ENCODE measurements at regions not wholly inside any gene's neighbourhood (a gene's known extent, or its start where the extent isn't known, plus 50 kb on each side); places are given as distances from the start of the nearest gene placed in this dataset.
"Not testable (repeated sequence)": the region's sequence is repeated elsewhere in the genome, so short reads cannot be mapped to it uniquely, and the experiment has no call there.

DNA sequence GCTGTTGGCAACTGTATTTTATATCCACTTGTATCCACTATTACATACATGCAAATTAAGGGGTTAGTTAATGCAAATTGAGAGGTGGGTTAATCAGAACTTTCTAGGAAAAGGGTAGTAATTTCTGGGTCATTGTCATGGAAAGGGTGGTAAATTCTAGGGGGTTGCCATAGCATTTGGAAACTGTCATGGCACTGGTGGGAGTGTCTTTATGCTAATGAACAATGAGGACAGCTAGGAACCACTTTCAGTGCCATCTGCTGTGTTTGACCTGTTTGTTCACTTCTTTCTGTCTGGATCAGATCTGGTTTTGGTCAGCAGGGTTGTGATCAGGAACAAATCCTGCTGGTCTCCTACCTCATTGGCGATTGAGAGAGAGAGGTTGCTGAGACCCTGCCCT lies 283.3 kb upstream of the PRKCQ start:
- no peak for DNase-seq

GRCh38 chr10:6850452-6850851 lies 270.4 kb upstream of the PRKCQ start:
- no peak for DNase-seq

DNA sequence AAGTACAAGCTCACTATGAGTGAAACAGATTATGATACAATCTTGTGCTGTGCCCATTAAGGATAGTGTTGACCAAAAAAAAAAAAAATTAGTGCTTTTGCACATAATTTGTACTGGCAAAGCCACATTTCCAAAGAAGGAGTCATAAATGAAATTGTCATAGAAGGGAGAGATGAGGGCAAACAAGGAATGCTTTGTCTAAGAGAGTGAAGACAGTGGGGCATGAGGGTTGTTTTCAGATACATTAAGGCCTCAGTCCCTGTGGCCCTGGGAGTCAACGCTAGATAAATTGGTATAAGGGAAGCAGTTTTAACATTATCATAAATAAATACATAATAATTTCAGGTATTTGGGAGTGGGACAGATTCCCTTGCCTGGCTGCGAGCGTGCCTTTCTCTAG lies 267.5 kb upstream of the PRKCQ start:
- DNase-seq = no peak

DNA sequence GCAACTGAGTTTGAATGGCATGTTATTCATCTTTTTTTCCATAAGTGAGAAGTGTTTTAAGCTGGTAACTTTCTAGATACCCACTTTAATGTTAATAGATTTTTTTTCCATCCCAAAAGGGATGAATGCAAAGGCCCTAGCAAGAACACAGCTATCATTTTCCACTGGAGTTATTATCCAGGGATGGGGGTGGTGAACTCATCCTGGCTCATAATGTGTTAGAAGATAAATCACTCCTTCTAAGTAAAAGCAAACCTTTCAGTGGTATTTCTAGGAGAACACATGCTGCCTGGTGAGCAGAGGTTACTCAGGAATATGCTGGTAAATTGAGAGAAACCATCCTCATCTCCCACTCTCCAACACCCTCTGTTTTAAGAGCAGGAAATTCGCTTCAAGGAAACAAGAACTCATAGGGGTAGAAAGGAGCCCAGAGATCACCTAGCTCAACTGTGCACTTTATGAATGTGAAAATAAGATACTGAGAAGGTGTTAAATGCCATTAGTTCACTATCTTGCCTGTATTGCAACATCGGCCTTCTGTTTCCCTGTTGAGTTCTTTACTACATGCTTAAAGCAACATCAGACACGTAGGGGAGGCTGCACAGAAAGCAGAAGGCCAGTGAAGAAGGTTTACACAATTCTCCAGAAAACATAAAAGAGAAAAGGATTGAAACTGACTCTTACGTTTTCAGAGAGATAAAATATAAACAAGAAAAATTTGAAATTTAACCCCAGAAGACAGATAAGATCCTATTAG lies 264.0 kb upstream of the PRKCQ start:
- no peak for DNase-seq

GRCh38 chr10:6843481-6843881 lies 263.4 kb upstream of the PRKCQ start:
- DNase-seq = no peak

DNA sequence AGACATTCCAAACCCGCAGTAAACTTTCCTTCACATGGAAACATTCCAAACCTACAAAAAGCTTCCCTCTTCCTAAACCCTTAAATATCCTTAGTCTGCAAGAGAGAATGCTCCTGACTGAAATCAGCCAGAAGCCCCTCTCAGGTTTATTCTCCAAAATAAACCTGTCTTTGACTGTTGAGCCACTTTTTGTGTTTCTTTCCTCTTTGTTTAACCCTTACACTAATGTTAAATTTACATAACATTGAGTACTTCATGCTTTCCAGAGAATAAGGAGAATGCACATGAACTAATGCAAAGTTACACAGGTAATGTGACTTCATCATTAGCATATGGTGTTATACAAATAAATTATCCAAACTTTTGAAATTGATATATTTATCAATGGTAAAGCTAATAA lies 262.6 kb upstream of the PRKCQ start:
- no peak for DNase-seq

DNA sequence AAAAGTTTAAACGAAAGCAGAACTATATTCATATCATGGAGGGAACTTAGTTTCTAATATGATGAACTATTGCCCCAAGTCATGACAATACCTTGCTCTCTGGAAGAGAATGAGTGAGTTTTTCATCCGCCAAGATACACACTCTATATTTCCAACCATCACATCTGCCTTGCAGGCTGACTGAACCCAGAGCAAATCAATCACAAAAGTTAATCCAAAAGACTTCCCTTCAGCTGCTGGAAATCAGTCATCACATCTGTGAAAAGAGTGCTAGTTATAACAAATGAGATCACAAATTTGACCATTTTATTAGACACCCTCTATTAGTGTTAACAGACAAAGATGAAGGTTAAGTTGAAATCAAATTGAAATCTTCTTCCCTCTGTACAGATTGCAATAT lies 261.7 kb upstream of the PRKCQ start:
- no peak for DNase-seq

DNA sequence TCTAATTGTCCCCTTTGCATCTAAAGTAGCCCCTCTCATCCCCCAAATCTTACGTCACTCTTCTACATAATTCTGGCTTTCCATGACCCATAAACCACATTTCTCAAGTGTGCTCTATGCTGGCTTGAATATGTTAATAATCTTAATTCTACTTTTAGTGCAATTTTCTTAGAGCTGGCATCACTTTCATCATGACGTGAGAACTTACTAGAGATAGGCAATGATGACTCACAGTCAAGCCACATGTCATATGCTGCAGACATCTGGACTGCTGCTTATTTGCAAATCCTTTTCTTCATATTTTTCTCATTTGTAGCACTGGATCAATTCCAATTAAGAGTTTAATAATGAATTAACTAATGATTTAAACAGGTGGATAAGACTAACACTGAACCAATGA lies 260.7 kb upstream of the PRKCQ start:
- no peak for DNase-seq

- DNase-seq = no peak
Measured at GRCh38 chr10:6840201-6840691, 260.2 kb upstream of the PRKCQ start.

GRCh38 chr10:6838118-6838517 lies 258.0 kb upstream of the PRKCQ start:
- DNase-seq = no peak

DNA sequence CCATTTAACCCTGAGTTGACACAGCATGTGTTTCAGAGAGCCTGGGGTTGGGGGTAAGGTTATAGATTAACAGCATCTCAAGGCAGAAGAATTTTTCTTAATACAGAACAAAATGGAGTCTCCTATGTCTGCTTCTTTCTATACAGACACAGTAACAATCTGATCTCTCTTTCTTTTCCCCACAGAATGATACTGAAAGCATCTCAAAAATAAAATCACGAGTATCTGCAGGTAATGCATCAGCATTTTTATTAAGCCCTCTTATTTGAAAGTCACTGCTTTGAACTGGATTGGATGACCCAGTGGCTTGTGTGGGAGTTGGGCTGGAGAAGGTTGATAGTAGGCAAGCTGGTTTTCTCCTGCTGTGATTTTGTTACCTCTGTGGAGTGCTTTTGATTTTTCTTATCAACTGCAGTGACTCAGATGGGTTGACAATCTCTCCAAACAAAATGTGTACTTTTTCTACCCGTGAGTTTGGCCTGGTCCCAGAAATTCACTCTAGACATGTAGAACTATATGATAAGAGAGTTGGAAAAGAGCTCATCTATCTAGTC lies 253.5 kb upstream of the PRKCQ start:
- DNase-seq = no peak

- DNase-seq = not testable (repeated sequence)
Measured at GRCh38 chr10:6830981-6831380, 250.9 kb upstream of the PRKCQ start.

- not testable (repeated sequence) for DNase-seq
Measured at GRCh38 chr10:6824793-6825192, 244.7 kb upstream of the PRKCQ start.

DNA sequence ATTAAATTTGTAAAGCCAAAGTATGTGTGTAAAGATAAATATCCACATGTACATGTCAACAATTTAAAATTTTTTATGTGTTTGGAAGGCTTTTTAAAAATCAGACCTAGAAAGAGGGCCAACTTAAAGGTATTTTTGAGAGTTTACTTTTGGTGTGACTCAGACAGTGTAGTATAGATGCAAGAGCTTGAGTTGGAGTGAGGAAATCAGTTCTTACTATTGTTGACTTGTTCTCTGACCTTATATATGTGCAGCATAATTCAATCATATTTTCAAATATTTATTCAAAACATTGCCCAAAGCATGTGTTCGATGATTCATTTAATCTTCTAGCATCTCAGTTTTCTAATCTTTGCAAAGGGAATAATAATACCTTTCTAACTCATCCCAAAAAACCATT lies 243.7 kb upstream of the PRKCQ start:
- DNase-seq = no peak

DNA sequence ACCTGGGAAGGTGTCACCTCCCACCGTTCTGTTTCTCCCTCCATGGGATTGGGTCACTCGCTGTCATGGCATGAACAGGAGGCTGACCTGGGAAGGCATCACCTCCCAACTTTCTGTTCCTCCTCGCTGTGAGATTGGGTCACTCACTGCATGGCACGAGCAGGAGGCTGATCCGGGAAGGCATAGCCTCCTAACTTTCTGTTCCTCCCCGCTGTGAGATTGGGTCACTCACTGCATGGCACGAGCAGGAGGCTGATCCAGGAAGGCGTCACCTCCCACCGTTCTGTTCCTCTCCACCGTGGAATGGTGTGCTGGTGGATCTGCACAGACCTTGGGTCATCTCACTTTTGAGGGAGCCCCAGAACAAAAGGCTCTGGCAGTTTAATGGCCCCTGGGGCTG lies 239.2 kb upstream of the PRKCQ start:
- no peak for DNase-seq

DNA sequence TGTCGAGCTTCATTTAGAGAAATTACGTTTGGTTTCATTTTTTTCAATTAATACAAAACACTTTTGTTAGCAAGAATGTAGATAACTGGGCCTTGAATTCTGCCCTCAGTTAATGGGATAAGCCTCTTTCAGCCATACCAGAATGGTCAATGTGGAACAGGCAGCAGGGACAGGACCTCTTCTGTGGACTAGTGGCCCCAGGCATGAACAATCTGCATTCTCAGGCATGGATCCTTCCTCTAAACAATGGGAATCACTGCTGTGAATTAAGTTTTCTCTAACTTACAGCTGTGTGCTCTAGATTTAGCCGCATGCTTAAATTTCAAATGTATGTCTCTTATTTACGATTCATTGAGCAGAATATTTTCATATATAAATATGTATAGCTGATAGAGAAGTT lies 237.7 kb upstream of the PRKCQ start:
- DNase-seq = no peak

DNA sequence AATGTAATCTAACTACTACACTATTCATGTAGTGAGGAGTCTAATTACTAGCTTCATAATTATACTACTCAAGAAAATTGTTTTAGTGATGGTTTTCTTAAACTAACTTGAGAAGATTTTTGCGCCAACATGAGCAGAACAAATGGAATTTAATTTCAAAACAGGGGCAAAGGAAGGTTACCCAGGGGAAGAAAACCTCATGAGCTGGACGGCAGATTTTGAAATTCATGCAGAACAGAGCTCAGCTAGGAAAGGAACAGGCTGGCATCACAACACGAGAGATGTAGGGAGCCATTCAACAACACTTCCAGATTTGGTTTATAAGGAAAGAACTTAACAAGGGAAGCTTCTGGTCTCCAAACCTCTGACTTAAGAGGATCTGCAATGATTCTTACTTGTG lies 235.3 kb upstream of the PRKCQ start:
- DNase-seq = no peak

DNA sequence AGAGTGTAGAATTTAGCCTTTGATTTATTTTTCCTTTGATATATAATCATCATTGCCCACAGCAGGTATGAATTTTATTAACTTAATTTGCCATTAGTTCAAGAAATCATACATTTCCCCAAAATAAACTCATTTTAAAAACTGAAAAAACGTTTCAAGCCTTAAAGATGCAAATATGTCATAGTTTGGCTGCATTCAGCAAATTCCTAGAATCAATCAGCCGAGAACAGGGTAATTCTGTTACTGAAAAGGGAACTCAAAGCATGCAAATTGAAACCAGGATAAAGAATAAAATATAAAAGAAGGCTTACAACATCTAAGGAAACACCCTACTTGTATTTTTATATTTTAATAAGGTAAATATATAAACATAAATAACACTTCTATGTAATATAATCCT lies 233.8 kb upstream of the PRKCQ start:
- DNase-seq = no peak

- DNase-seq = no peak
Measured at GRCh38 chr10:6813306-6813705, 233.2 kb upstream of the PRKCQ start.

- DNase-seq = no peak
Measured at GRCh38 chr10:6811153-6811552, 231.1 kb upstream of the PRKCQ start.

- DNase-seq = no peak
Measured at GRCh38 chr10:6803427-6803783, 223.3 kb upstream of the PRKCQ start.

DNA sequence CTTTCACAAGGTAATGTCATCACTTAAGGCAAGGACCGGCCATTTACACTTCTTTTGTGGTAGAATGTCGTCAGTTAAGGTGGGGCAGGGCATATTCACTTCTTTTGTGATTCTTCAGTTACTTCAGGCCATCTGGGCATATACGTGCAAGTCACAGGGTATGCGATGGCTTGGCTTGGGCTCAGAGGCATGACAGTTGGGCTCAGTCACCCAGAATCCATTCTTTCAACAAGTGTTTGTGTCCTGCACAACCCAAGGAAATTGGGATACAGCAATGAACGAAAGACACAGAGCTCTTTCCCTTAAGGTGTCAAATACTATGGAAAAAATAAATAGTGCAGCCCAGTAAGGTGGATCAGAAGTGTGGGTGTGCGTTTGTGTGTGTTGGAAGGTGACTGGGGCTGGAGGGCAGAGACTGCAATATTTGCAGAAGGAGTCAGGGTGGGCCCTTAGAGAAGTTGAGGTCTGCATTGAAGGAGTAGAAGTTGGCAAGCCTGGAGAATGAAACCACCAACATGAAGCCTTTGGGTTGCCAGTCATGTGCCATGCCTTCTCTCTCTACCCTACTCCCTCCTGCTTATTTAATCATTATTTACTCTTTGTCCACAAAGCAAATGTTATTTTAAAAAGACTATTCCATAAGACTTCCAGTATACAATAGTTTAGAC lies 222.8 kb upstream of the PRKCQ start:
- DNase-seq = no peak

DNA sequence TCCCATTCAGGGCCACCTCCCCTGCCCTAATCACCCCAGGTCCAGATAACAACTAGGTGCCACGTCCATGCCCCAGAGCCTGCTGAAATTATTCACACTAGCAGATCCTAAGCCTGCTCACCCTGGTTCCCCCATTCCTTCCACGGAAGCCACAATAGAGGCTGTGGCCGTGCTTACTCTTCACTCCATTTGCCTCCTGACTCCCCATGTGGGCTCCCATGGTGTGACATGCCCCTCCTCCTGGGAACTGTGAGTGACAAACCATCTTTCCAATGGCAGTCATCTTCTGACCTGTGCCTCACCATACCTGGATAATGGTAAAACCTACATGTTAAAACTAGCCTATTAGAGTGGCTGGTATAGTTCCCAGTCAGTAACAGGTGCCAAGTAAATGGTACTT lies 216.2 kb upstream of the PRKCQ start:
- DNase-seq = no peak

DNA sequence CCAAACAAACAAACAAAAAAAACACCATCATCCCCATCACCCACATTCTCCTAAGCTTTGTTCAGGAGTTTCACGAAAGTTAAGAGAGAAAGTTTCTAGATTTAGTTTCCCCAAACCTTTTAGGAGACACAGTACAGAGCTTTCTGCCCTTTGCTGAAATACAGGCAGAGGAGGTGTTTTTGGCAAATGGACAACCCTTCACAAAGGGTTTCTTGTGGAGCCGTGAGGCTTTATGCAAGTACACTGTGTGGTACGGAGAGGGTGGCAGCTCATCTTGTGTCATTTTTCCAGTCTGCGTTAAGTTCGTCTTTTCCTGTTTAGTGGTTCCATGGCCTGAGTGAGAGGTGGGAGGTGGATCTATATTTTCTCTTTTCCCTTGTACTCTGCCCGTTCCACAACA lies 215.5 kb upstream of the PRKCQ start:
- no peak for DNase-seq

DNA sequence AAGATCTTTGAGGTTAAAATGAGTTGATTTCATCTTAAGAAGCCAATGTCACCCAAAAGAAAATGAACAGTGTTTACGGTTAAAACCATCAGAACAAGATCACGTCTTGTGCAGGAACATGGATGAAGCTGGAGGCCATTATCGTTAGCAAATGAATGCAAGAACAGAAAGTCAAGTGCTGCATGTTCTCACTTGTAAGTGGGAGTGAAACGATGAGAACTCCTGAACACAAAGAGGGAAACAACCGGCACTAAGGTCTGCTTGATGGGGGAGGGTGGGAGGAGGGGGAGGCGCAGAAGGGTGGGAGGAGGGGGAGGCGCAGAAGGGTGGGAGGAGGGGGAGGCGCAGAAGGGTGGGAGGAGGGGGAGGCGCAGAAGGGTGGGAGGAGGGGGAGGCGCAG lies 214.8 kb upstream of the PRKCQ start:
- not testable (repeated sequence) for DNase-seq

All from stimulated activated CD4-positive, alpha-beta T cell treated with anti-CD3 and anti-CD28 coated beads, Interleukin-2, amount 100 ng/mL, for 48 hours (primary cell).